GM18858 (cell line): ENCODE measurements at regions not wholly inside any gene's neighbourhood (a gene's known extent, or its start where the extent isn't known, plus 50 kb on each side); places are given as distances from the start of the nearest gene placed in this dataset.
"Not testable (repeated sequence)": the region's sequence is repeated elsewhere in the genome, so short reads cannot be mapped to it uniquely, and the experiment has no call there.

Source experiments
- ATAC-seq: cut with Tn5 transposase; IDR thresholded peaks from one replicate; pipeline ENCODE4 v1.9.1; 2021; ENCODE audit not compliant: unreplicated experiment

- no peak for ATAC-seq
Measured at GRCh38 chr2:117621326-117621725, 193.2 kb upstream of the DDX18 start.

- not testable (repeated sequence) for ATAC-seq
Measured at GRCh38 chr2:117623175-117623574, 191.3 kb upstream of the DDX18 start.

- ATAC-seq: no peak
Measured at GRCh38 chr2:117631152-117631945, 183.1 kb upstream of the DDX18 start.

- ATAC-seq: no peak
Measured at GRCh38 chr2:117635481-117635880, 179.0 kb upstream of the DDX18 start.

GRCh38 chr2:117639401-117639800, 175.1 kb upstream of the DDX18 start:
- ATAC-seq: no peak

- ATAC-seq: no peak
Measured at GRCh38 chr2:117644403-117644802, 170.1 kb upstream of the DDX18 start.

- ATAC-seq: no peak
Measured at GRCh38 chr2:117645458-117645857, 169.0 kb upstream of the DDX18 start.

GRCh38 chr2:117646099-117646498, 168.4 kb upstream of the DDX18 start:
- no peak for ATAC-seq

GRCh38 chr2:117646872-117647271, 167.6 kb upstream of the DDX18 start:
- no peak for ATAC-seq

GRCh38 chr2:117656546-117656945, 157.9 kb upstream of the DDX18 start:
- no peak for ATAC-seq

GRCh38 chr2:117661619-117662018, 152.9 kb upstream of the DDX18 start:
- ATAC-seq: no peak

GRCh38 chr2:117674172-117674571, 140.3 kb upstream of the DDX18 start:
- no peak for ATAC-seq

GRCh38 chr2:117679952-117680351, 134.5 kb upstream of the DDX18 start:
- ATAC-seq: no peak

- no peak for ATAC-seq
Measured at GRCh38 chr2:117684919-117685318, 129.6 kb upstream of the DDX18 start.

GRCh38 chr2:117686699-117687098, 127.8 kb upstream of the DDX18 start:
- ATAC-seq: peak; percentile 100

GRCh38 chr2:117691595-117691994, 122.9 kb upstream of the DDX18 start:
- ATAC-seq: no peak

GRCh38 chr2:117692001-117692763, 122.3 kb upstream of the DDX18 start:
- no peak for ATAC-seq

- ATAC-seq: no peak
Measured at GRCh38 chr2:117693154-117693553, 121.3 kb upstream of the DDX18 start.

GRCh38 chr2:117693651-117694050, 120.8 kb upstream of the DDX18 start:
- no peak for ATAC-seq

- no peak for ATAC-seq
Measured at GRCh38 chr2:117698287-117698686, 116.2 kb upstream of the DDX18 start.

GRCh38 chr2:117698819-117699218, 115.7 kb upstream of the DDX18 start:
- no peak for ATAC-seq

- ATAC-seq: no peak
Measured at GRCh38 chr2:117700471-117700870, 114.0 kb upstream of the DDX18 start.
